Activated CD4-positive, alpha-beta T cell treated with anti-CD3 and anti-CD28 coated beads, Interleukin-2, Interleukin-6, amounts not matched to agents 100 ng/mL and 50 ng/mL, durations not matched to agents 16 hours and 8 hours (primary cell): ENCODE measurements at regions not wholly inside any gene's neighbourhood (a gene's known extent, or its start where the extent isn't known, plus 50 kb on each side); places are given as distances from the start of the nearest gene placed in this dataset.
"Not testable (repeated sequence)": the region's sequence is repeated elsewhere in the genome, so short reads cannot be mapped to it uniquely, and the experiment has no call there.

Experiments used
- DNase-seq: peaks from one replicate; pipeline ENCODE4 v3.0.0-alpha.2; 2020

DNA sequence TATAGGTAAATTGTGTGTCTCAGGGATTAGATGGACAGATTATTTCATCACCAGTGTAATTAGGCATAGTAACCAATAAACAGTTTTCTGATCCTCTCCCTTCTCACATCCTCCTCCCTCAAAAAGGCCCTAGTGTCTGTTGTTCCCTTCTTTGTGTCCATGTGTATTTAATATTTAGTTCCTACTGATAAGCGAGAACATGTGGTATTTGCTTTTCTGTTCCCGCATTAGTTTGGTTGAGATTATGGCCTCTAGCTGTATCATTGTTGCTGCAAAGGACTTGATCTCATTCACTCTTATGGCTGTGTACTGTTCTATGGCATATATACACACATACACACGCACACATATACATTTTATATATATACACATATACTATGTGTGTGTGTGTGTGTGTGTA is 866.2 kb downstream of the CCDC85A start:
- no peak for DNase-seq

DNA sequence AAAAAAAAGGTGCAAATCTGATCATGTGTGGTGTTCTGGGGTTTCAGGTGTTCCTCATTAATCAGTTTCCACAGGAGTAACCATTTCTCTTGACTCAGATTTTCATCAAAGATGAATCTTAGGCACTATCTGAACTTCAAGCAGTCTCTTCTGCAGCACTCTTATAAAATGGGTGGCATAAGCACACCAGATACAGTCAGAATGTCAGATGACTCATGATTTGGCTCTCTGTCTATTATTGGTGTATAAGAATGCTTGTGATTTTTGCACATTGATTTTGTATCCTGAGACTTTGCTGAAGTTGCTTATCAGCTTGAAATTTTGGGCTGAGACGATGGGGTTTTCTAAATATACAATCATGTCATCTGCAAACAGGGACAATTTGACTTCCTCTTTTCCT is 882.5 kb downstream of the CCDC85A start:
- DNase-seq = not testable (repeated sequence)

DNA sequence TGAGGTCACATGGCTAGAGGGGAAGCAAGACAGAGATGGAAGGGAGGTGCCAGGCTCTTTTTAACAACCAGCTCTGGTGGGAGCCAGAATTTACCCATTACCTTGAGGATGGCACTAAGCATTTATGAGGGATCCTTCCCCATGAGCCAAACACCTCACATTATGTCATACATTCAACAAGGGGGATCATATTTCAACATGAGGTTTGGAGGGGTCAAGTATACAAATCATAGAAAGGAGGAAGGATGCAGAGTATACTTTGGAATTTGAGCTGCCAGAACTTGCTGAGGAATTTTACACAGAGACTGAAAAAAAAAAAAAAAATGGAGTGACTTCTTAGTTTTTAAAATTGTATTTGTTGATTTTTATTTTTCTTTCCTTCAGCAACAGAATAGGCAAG is 891.4 kb downstream of the CCDC85A start:
- DNase-seq = no peak

DNA sequence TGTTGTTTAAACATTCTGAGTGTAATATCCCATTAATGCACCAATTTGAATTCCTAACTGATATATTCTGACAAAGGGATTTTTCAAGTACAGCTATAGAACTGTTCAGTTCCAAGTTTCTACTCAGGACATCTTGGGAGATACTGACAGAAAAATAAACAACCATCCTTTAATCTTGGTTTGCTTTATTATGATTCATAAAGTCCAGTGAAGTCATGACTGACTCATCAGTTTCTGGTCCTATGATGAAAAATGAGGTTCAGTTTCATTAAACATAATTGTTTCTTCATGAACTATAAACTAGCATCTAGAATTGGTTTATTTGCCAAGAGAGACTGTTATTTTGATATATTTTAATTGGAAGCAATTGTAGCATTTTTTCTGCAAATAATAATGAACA is 896.2 kb downstream of the CCDC85A start:
- DNase-seq = no peak

DNA sequence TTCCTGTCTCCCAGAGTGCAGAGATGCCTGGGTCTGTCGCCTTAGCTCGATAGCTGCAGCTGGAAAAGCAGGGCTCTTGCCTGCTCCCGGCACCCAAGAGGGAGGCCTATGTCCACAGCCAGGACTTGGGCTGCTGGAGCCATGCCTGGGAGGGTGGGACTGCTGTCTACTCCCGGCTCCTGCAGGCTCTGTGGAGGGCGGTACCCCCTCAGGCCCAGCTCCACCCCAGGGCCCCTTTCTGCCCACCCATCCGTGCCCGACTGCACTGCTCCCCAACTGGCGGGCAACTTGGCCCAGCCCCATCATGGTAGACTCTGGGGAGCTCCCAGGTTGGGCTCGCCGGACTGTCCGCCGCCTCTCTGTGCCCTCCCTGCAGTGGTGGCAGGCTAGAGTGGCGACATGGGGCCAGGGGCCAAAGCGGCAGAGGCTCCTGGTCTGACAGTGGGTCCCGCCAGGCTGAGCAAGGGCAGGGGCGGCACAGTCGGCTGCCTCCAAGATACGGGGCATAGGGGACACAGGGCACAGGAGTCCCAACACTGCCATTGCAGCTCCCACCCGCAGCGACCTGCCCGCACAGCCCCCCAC is 901.0 kb downstream of the CCDC85A start:
- DNase-seq = no peak

DNA sequence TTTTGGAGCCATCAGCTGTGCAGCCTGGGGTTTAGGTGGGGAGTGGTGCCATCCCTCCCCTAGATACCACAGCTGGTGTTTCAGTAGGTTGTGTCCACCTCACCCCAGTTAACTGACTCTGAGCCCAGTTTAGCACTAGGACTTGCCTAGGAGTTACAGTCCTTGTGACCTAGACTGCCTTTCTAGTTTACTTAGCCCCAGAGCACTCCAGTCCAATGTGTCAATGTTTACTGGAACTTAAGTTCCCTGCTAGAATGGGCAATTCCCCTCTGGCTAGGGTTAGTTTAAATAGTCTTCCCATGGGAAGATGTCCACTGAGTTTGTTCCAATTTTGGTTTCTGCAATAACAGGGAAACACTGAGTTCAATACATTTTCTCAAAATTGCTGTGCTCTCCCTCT is 909.2 kb downstream of the CCDC85A start:
- DNase-seq = no peak

DNA sequence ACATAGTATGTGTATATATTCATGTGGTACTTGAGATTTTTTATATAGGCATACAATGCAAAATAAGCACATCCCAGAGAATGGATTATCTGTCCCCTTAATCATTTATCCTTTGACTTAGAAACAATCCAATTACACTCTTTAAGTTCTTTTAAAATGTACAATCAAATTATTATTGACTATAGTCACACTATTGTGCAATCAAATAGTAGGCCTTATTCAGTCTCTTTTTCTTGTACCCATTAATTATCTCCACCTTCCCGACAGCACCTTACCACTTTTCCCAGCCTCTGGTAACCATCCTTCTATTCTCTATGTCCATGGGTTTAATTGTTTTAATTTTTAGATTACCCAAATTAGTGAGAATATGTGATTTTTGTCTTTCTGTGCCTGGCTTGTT is 914.1 kb downstream of the CCDC85A start:
- no peak for DNase-seq

DNA sequence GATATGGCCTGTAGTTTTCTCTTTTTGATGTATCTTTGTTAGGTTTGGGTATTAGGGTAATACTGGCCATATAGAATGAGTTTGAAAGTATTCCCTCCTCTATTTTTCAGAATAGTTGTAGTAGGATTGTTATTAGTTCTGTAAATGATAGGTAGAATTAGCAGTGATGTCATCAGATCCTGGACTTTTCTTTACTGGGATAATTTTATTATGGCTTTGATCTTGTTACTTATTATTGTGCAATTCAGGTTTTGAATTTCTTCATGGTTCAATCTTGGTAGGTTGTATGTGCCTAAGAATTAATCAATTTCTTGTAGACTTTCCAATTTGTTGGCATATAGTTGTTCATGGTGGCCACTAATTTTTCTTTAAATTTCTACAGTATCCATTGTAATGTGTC is 916.6 kb downstream of the CCDC85A start:
- DNase-seq = no peak

DNA sequence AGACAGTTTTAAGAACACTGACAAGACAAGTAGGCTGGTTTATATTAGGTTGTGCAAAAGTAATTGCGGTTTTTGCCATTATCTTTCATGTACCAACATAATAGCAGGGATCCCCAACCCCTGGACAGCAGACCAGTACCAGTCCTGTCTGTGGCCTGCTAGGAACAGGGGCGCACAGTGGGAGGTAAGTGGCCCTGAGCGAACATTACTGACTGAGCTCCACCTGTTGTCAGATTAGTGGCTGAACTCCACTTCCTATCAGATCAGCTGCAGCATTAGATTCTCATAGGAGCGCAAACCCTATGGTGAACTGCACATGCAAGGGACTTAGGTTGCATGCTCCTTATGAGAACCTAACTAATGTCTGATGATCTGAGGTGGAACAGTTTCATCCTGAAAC is 921.9 kb downstream of the CCDC85A start:
- DNase-seq = no peak

DNA sequence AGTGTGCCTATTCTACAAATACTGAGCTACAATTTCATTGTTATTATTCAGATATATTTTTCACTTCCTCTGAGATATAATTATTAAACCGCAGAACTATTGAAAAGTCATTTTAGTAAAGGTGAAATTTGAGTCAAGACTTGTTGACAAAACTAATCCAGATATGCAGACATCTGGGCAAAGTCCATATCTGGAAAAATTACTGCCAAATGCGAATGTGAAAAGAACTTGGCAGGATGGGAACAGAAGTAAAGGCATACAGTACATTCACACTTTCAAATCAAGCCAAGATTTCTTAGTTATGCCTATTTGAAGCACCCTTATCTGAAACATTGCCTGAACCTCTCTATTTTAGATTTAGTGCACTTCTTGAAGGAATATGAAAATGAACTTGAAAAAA is 923.6 kb downstream of the CCDC85A start:
- no peak for DNase-seq

DNA sequence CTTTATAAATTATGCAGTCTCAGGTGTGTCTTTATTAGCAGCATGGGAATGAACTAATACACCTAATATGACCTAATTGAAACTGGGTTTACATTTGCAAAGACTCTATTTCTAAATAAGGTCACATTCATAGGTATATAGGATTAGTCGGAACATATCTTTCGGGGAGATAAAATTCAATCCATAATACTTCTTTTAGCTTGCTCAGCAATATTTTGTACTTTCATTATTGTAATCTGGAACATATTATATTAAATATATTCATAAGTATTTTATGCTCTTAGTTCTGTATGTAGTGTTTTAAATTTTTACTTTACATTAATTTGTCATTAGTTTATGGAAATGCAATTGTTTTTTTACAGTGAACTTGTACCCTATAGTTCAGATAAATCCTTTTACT is 927.7 kb downstream of the CCDC85A start:
- DNase-seq = no peak

DNA sequence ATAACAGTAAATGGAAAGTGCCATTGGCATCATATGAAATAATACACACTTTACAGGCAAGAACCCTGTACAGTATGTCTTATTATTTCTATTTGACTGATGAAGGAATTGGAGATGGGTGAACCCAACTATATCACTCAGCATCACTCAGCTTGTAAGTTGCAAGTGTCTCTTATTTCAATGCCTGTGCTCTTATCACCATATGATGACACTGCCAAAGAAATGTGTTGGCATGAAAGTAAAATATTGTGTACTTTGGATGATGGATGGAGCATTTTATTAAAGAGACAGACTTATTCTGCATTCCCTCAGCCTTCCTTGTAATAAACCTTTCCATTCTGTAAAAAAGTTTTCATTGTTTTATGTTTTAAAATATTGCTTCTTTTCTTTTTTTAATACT is 927.5 kb upstream of the VRK2 start:
- no peak for DNase-seq

DNA sequence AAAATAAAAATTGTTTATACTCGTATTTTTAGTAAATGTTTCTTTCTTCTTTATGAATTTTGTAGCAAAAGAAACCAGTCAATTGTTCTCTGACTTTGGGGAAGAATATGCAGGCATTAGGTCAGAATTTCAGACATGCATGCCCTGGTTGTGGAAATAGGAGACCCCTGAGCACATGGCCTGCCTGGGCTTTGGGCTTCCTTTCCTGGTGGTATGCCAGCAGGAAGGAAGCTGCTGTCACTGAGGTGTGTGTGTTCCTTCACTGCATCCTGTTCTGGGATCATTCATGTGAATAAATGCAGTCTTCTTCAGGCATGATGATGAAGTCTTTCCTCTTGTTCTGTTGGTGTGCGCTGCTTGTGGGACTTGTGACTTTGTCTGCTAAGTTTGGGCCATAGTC is 920.2 kb upstream of the VRK2 start:
- no peak for DNase-seq

DNA sequence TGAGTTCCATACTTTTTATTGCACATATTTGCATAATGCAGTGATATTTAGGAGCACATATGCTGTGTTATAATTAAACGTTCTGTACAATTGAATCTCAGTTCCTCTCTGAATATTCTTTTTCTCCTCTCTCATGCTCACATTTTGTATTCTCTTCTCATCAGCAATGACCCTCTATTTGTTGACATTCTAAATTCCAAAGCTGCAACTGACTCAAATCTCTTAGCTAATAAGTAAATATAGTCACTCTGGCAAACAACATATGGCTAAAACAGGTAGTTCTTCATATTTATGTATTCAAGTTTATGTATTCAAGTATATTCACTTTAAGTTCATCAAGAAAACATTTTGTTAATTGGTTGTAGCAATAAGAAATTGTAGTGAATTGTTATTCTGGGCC is 907.4 kb upstream of the VRK2 start:
- no peak for DNase-seq

DNA sequence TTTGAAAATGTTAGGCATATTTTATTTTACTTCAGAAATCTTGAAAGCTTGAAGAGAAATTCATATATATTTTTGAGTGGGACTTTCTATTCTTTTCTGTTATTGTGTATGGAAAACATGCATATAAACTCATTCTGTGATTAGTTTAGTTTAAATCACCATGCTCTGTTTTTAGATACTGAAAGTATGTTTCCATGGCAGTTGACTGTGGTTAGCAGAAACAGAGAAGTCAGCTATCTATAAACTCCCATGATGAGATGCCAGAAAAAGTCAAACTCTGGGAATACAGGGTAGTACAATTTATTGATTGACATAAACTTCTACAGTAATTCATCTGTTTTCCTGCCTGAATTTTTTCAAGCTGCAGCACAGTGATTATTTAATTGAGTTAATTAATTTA is 905.3 kb upstream of the VRK2 start:
- no peak for DNase-seq

DNA sequence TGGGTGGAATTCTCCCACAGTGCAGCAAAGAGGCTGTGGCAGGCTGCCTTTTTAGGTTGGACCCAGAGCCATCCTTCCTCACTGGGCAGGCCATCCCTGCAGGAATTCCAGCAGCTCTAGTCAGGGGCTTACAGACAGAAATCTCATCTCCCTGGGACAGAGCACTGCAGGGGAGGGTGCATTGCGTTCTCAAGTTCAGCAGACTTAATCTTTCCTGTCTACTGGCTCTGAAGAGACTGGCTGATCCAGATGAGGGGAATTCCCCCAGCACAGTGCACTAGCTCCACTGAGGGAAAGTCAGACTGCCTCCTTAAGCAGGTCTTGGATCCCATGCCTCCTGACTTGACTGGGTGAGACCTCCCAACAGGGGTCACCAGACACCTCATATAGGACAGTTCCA is 899.7 kb upstream of the VRK2 start:
- DNase-seq = no peak

DNA sequence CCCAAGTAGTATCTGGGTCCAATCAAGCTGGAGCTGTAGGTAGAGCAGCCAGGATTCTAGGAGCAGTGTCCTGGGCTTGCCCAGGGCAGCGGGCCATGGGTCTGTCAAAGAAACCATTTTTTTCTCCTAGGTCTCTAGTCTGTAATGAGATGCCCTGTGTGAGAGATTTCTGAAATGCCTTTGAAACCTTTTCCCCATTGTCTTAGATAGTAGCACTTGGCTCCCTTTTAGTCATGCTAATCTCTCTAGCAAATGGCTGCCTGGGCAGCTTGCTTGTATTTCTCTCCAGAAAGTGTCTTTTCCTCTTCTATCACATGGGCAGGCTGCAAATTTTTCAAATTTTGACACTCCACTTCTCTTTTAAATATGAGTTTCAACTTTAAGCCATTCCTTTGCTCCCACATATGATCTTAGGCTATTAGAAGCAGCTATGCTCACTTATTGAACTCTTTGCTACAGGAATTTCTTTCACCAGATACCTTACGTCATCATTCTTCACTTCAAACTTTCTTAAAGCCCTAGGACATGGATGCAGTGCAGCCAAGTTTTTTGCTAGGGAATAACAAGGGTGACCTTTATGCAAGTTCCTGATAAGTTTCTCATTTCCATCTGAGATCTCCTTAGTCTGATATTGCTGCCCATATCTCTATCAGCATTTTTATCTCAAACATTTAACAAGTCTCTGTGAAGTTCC is 890.2 kb upstream of the VRK2 start:
- DNase-seq = no peak

DNA sequence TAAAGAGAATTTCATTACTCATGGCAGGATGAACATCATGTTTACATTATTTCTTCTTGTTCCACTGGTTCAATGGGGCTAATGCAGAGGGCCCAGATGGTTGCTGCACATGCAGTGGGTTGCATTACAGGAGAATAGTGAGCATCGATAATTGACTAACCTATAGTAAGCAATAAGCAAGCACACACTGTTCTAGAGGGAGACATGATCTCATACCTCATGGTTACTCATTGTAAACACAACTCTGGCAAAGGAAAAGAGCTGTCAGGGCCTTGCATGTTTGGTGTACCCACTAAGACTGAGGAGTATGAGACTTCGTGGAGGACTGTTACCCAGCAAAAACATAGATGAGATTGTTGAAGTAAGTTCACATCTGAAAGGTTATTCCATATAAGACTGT is 885.6 kb upstream of the VRK2 start:
- no peak for DNase-seq

DNA sequence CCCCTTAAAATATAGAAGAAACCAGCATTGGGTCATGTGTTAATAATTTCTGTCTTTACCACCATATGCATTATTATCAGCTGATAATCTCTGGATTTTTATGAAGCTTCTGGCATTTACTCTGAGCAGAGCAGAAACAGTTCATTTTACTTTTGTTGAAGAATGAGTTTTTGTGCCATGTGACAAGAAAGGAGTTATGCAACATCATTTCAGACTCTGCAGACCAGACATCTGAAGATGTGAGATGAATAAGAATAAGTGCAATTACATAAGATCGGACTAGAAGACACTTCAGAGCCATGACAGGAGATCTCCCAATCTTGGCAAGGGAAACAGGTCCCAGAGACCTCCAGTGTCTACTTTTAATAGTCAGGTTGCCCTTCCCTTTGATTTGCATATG is 869.4 kb upstream of the VRK2 start:
- no peak for DNase-seq

DNA sequence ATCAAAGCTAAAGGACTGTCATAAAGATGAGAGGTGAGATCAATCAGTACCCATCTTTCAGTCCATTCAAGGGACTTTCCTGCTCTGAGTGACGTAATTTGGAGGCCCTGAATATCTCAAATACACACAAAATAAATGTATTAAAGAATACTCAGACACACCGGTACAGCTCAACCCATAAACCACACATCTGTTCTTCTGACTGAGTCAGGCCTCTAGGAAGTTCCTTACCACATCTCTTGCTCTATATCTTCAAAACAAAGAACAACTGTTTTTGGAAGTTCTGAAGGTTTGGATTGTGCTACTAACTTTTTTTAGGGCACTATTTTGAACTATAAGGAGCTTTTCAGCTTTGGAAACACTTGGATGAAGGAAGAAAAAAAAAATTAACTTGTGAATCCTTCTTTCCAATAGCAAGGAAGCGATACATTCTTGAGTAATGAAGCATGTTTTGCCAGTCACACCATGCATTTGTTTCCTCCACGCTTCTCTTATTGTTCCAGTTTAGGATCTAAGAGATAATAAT is 866.5 kb upstream of the VRK2 start:
- no peak for DNase-seq

DNA sequence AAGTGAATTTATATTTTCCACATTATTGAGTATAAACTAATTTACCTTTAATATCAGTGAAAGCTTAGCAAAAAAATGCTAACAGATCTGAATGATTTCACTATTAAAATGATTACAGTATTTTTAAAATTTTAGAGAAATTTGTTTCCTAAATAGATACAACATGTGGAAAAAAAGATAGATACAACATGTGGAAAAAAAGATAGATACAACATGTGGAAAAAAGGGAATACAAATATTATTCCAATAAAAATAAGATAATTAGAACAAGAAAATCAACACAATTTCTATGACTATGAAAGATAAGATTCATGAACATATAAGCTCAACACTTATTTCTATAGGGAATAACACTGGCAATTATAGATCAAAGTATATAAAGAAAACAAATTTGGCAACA is 865.9 kb upstream of the VRK2 start:
- no peak for DNase-seq

DNA sequence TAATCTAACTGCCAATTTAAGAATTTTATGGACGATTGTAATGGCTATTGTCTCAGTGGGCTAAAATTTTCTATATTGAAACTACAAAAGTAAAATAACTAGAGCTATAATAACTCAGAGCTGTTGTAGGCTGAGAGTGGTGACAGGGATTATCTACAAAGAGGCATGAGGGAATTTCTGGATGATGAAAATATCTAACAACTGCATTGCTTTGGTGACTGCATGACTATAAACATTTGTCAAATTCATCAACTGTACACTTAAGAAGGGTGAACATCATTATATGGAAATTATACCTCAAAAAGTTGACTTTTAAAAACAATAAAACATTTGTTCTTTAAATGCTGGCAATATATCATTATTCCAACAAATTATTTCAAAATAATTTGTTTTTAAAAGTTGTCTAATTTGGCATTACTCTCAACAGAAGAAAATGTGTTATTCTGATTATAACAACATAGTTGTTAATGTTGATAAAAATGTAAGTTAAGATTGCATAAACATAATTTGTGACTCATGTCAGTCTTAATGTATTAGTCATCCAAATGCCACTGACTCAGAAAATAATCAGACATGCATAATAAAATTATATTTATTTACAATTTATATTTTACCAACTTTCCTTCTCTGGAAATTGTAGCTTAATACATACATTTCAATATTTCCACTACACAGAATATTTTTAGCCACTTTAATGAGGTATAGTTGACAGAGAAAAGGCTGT is 865.1 kb upstream of the VRK2 start:
- DNase-seq = no peak

DNA sequence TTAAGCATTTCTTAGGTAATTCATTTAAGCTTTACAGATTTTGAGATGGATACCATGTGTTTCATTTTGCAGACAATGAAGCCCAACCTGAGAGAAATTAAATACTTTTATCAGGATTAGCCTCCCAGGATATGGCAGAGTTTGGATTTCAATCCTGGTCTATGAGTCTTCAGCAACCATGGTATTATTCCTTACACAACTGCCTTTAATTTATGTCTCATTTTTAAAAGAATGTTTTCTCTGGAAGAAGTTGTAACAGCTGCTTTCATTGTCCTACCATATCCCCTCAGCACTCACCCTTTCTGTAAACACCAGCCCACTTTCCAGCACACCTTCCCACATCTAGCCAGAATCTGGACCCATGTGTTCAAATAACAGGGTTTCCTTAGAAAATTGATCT is 863.7 kb upstream of the VRK2 start:
- no peak for DNase-seq

DNA sequence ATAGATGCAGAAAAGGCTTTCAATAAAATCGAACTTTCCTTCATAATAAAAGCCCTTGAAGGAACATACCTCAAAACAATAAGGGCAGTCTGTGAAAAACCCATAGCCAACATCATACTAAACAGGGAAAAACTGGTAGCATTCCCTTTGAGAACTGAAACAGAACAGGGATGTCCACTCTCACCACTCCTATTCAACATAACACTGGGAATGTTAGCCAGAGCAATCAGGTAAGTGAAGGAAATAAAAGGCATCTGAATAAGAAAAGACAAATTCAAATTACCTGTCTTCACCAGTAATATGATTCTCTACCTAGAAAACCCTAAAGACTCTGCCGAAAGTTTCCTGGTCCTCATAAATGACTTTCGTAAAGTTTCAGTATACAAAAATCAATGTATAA is 861.0 kb upstream of the VRK2 start:
- no peak for DNase-seq
